Vagina (tissue), 2 donors: ENCODE measurements at regions not wholly inside any gene's neighbourhood (a gene's known extent, or its start where the extent isn't known, plus 50 kb on each side); places are given as distances from the start of the nearest gene placed in this dataset.
"Not testable (repeated sequence)": the region's sequence is repeated elsewhere in the genome, so short reads cannot be mapped to it uniquely, and the experiment has no call there.

Experiments
- DNase-seq, 2 donors: peaks; one replicate each; pipeline ENCODE4 v3.0.0-alpha.2; 2017; ENCODE audit errors: extremely low spot score in 2 of 2
- H3K27ac ChIP-seq: fragments of 200-600 bp; sonication (generic); one replicate; pipeline ENCODE4 v1.5.1; 2019
- H3K27me3 ChIP-seq: fragments of 200-600 bp; sonication (generic); one replicate; pipeline ENCODE4 v1.5.1; 2019
- H3K36me3 ChIP-seq, 2 donors: fragments of 200-600 bp; sonication (generic); one replicate each; pipeline ENCODE4 v1.5.1; 2017 to 2019
- H3K4me1 ChIP-seq: fragments of 200-600 bp; sonication (generic); one replicate; pipeline ENCODE4 v1.5.1; 2019
- H3K4me3 ChIP-seq, 2 donors: fragments of 200-600 bp; sonication (generic); 1 replicate in 1 of 2; 2 replicates in 1 of 2; pipeline ENCODE4 v1.5.1; 2016 to 2019
- H3K9me3 ChIP-seq: fragments of 200-600 bp; sonication (generic); one replicate; pipeline ENCODE4 v1.5.1; 2019
- CTCF ChIP-seq, 3 experiments: fragments of 450-650 bp in 2 of 3; fragments of 200-600 bp in 1 of 3; sonication (generic) in 1 of 3; IDR thresholded peaks; one replicate each; pipeline ENCODE4 v1.5.1; 2017 to 2019; ENCODE audit warnings: antibody characterized with exemption in 3 of 3, mild to moderate bottlenecking in 2 of 3, moderate library complexity in 2 of 3
- POLR2A ChIP-seq, 2 donors: fragments of 450-650 bp; IDR thresholded peaks; one replicate each; pipeline ENCODE4 v1.6.1; 2017; ENCODE audit warnings: antibody characterized with exemption in 2 of 2, mild to moderate bottlenecking in 2 of 2, moderate library complexity in 2 of 2
- POLR2AphosphoS5 ChIP-seq, 2 donors: sonication (generic); formaldehyde crosslinking; IDR thresholded peaks; one replicate each; pipeline ENCODE4 v1.9.0; 2017; ENCODE audit warnings: antibody characterized with exemption in 2 of 2, mild to moderate bottlenecking in 2 of 2, low read depth in 1 of 2; ENCODE audit not compliant: insufficient read depth in 1 of 2
- intact Hi-C: fragments of 100-400 bp; cut with DNase I; formaldehyde crosslinking; loops from one replicate; pipeline ENCODE4 v1.15.1; 2023

- DNase-seq: no peak
- no peaks in the 10 kb centered on the region for H3K36me3 ChIP-seq
- TF ChIP-seq CTCF (IDR thresholded peaks at IDR 0.05): no peak
- TF ChIP-seq POLR2A (IDR thresholded peaks at IDR 0.05): no peak
- TF ChIP-seq POLR2AphosphoS5 (IDR thresholded peaks at IDR 0.05; ENCODE audit: insufficient read depth in 1 of 2, low read depth in 1 of 2): no peak
- no peak overlapping the region for H3K4me3 ChIP-seq
- no peaks in the 10 kb centered on the region for H3K9me3 ChIP-seq
- no peaks in the 10 kb centered on the region for H3K4me1 ChIP-seq
- no peak overlapping the region for H3K27ac ChIP-seq
- no peaks in the 10 kb centered on the region for H3K27me3 ChIP-seq
- intact Hi-C loops: no loop called here
Measured at GRCh38 chr3:67171841-67172240, 173.7 kb downstream of the KBTBD8 start.

GRCh38 chr3:67173130-67173529, 175.0 kb downstream of the KBTBD8 start:
- H3K27ac ChIP-seq, DNase-seq, H3K4me1 ChIP-seq, H3K27me3 ChIP-seq, H3K9me3 ChIP-seq, H3K4me3 ChIP-seq, intact Hi-C loops, H3K36me3 ChIP-seq: not testable (repeated sequence)

GRCh38 chr3:67176396-67176795, 178.3 kb downstream of the KBTBD8 start:
- no peak for DNase-seq
- no peak overlapping the region for H3K4me3 ChIP-seq
- H3K4me1 ChIP-seq: no peaks in the 10 kb centered on the region
- H3K9me3 ChIP-seq: no peaks in the 10 kb centered on the region
- H3K36me3 ChIP-seq: no peaks in the 10 kb centered on the region
- H3K27me3 ChIP-seq: no peaks in the 10 kb centered on the region
- intact Hi-C loops: no loop called here
- no peak overlapping the region for H3K27ac ChIP-seq
- TF ChIP-seq POLR2A (IDR thresholded peaks at IDR 0.05) (no peak), POLR2AphosphoS5 (IDR thresholded peaks at IDR 0.05; ENCODE audit: insufficient read depth in 1 of 2, low read depth in 1 of 2) (no peak), CTCF (IDR thresholded peaks at IDR 0.05) (no peak)

GRCh38 chr3:67192466-67192865, 194.4 kb downstream of the KBTBD8 start:
- Histone ChIP-seq H3K4me3 (no peak overlapping the region), H3K4me1 (no peaks in the 10 kb centered on the region), H3K27ac (no peak overlapping the region), H3K9me3 (no peaks in the 10 kb centered on the region), H3K36me3 (no peaks in the 10 kb centered on the region), H3K27me3 (no peaks in the 10 kb centered on the region)
- intact Hi-C loops: no loop called here
- TF ChIP-seq CTCF (IDR thresholded peaks at IDR 0.05): no peak
- no peak for TF ChIP-seq POLR2A (IDR thresholded peaks at IDR 0.05)
- TF ChIP-seq POLR2AphosphoS5 (IDR thresholded peaks at IDR 0.05; ENCODE audit: insufficient read depth in 1 of 2, low read depth in 1 of 2): no peak
- no peak for DNase-seq

- intact Hi-C loops: no loop called here
- no peak for DNase-seq
- Histone ChIP-seq H3K27ac (no peak overlapping the region), H3K27me3 (no peaks in the 10 kb centered on the region), H3K4me1 (no peaks in the 10 kb centered on the region), H3K9me3 (no peaks in the 10 kb centered on the region), H3K36me3 (no peaks in the 10 kb centered on the region), H3K4me3 (no peak overlapping the region)
- TF ChIP-seq CTCF (IDR thresholded peaks at IDR 0.05): no peak
- no peak for TF ChIP-seq POLR2A (IDR thresholded peaks at IDR 0.05)
- TF ChIP-seq POLR2AphosphoS5 (IDR thresholded peaks at IDR 0.05; ENCODE audit: insufficient read depth in 1 of 2, low read depth in 1 of 2): no peak
Measured at GRCh38 chr3:67196677-67197076, 198.6 kb downstream of the KBTBD8 start.

- no peak for DNase-seq
- H3K36me3 ChIP-seq: no peaks in the 10 kb centered on the region
- H3K9me3 ChIP-seq: no peaks in the 10 kb centered on the region
- TF ChIP-seq CTCF (IDR thresholded peaks at IDR 0.05): no peak
- TF ChIP-seq POLR2A (IDR thresholded peaks at IDR 0.05): no peak
- no peak for TF ChIP-seq POLR2AphosphoS5 (IDR thresholded peaks at IDR 0.05; ENCODE audit: insufficient read depth in 1 of 2, low read depth in 1 of 2)
- no peaks in the 10 kb centered on the region for H3K4me1 ChIP-seq
- no peak overlapping the region for H3K4me3 ChIP-seq
- H3K27me3 ChIP-seq: no peaks in the 10 kb centered on the region
- no peak overlapping the region for H3K27ac ChIP-seq
- intact Hi-C loops: no loop called here
Measured at GRCh38 chr3:67198374-67198773, 200.3 kb downstream of the KBTBD8 start.
